SK-N-SH (cell line): ENCODE measurements at regions not wholly inside any gene's neighbourhood (a gene's known extent, or its start where the extent isn't known, plus 50 kb on each side); places are given as distances from the start of the nearest gene placed in this dataset.

ENCODE experiments used
- CTCF ChIA-PET: fragments of 300-600, 350-600 bp; formaldehyde crosslinking; extraction: SDS; loops from one replicate; lab custom pipeline; 2021; lab: Yijun Ruan, JAX
- POLR2A ChIA-PET: fragments of 350-600 bp; sonication (Branson Sonifier 250); formaldehyde crosslinking; extraction: SDS; loops from one replicate; lab custom pipeline; 2020; ENCODE audit warnings: antibody characterized with exemption, inconsistent platforms; lab: Yijun Ruan, JAX
- DNase-seq: peaks from one replicate; pipeline ENCODE4 v3.0.0; 2012
- H2AFZ ChIP-seq: fragments of 200-600 bp; sonication (generic); 2 replicates; pipeline ENCODE4 v1.8.1; 2016; ENCODE audit warnings: antibody characterized with exemption, mild to moderate bottlenecking, low read depth
- H3F3A ChIP-seq: fragments of 200-600 bp; sonication (generic); replicated peaks from 2 replicates; pipeline ENCODE3; 2016; ENCODE audit warnings: antibody characterized with exemption, mild to moderate bottlenecking; ENCODE audit not compliant: insufficient read depth
- H3K27ac ChIP-seq, 2 experiments: fragments of 200-500 bp in 1 of 2; fragments of 200-600 bp in 1 of 2; sonication (Bioruptor generic) in 1 of 2; sonication (generic), shearing (Covaris generic) in 1 of 2; 2 replicates each; pipeline versions ENCODE4 v1.5.1 to v1.6.1; 2014 to 2016; ENCODE audit warnings: low read depth in 2 of 2, inconsistent platforms in 1 of 2, low read length in 1 of 2, mild to moderate bottlenecking in 1 of 2, mixed read lengths in 1 of 2
- H3K27me3 ChIP-seq: fragments of 200-600 bp; sonication (generic), shearing (Covaris generic); 2 replicates; pipeline ENCODE4 v1.6.1; 2016; ENCODE audit warnings: mixed run types; ENCODE audit not compliant: insufficient read depth
- H3K36me3 ChIP-seq, 2 experiments: fragments of 200-500 bp in 1 of 2; fragments of 200-600 bp in 1 of 2; sonication (Bioruptor generic) in 1 of 2; sonication (generic) in 1 of 2; replicated peaks in 1 of 2; 2 replicates each; pipeline versions ENCODE3 to v1.5.1; 2014 to 2016; ENCODE audit warnings: low read length in 1 of 2, mild to moderate bottlenecking in 1 of 2; ENCODE audit not compliant: insufficient read depth in 2 of 2, control insufficient read depth in 1 of 2
- H3K4me1 ChIP-seq, 2 experiments: fragments of 200-500 bp in 1 of 2; fragments of 200-600 bp in 1 of 2; sonication (Bioruptor generic) in 1 of 2; sonication (generic), shearing (Covaris generic) in 1 of 2; 2 replicates each; pipeline versions ENCODE4 v1.5.1 to v1.6.1; 2014 to 2016; ENCODE audit warnings: low read depth in 1 of 2, low read length in 1 of 2, mixed run types in 1 of 2; ENCODE audit not compliant: insufficient read depth in 2 of 2, control insufficient read depth in 1 of 2
- H3K4me2 ChIP-seq: fragments of 200-600 bp; sonication (generic), shearing (Covaris generic); 2 replicates; pipeline ENCODE4 v1.6.1; 2017; ENCODE audit warnings: mixed run types
- H3K4me3 ChIP-seq, 2 experiments: fragments of 200-500 bp in 1 of 2; fragments of 200-600 bp in 1 of 2; sonication (Bioruptor generic) in 1 of 2; sonication (generic), shearing (Covaris generic) in 1 of 2; 2 replicates each; pipeline versions ENCODE4 v1.5.1 to v1.8.1; 2014 to 2016; ENCODE audit warnings: low read depth in 2 of 2, inconsistent platforms in 1 of 2, low read length in 1 of 2, mild to moderate bottlenecking in 1 of 2, mixed read lengths in 1 of 2, moderate library complexity in 1 of 2
- H3K79me2 ChIP-seq: fragments of 200-600 bp; sonication (generic); 2 replicates; pipeline ENCODE4 v1.8.1; 2017; ENCODE audit warnings: mild to moderate bottlenecking; ENCODE audit not compliant: insufficient read depth
- H3K9ac ChIP-seq: fragments of 200-600 bp; sonication (generic); 2 replicates; pipeline ENCODE4 v1.6.1; 2017; ENCODE audit warnings: mixed run types
- H3K9me2 ChIP-seq: fragments of 200-600 bp; sonication (generic); 2 replicates; pipeline ENCODE4 v1.6.1; 2017; ENCODE audit warnings: mixed run types
- H3K9me3 ChIP-seq: fragments of 200-600 bp; sonication (generic); 2 replicates; pipeline ENCODE4 v1.6.1; 2017; ENCODE audit warnings: mixed run types, mild to moderate bottlenecking, moderate library complexity
- H4K20me1 ChIP-seq: fragments of 200-600 bp; sonication (generic); 2 replicates; pipeline ENCODE4 v1.6.1; 2017; ENCODE audit warnings: mild to moderate bottlenecking, mixed run types; ENCODE audit not compliant: insufficient read depth
- CTCF ChIP-seq: fragments of 200-600 bp; sonication (generic); IDR thresholded peaks from 2 replicates; pipeline ENCODE4 v1.6.1; 2017; ENCODE audit warnings: antibody characterized with exemption, mild to moderate bottlenecking, moderate library complexity
- EP300 ChIP-seq, 2 experiments: IDR thresholded peaks; 2 replicates each; pipeline versions ENCODE4 v1.4.0 to v1.6.1; 2012; ENCODE audit warnings: borderline replicate concordance in 1 of 2, low read depth in 1 of 2, low read length in 1 of 2
- EZH2phosphoT487 ChIP-seq: fragments of 200-600 bp; sonication (generic); IDR thresholded peaks from 2 replicates; pipeline ENCODE4 v1.6.1; 2017; ENCODE audit warnings: low read depth, mixed run types, mild to moderate bottlenecking, antibody characterized with exemption, moderate library complexity, borderline replicate concordance
- FOSL2 ChIP-seq: IDR thresholded peaks from 2 replicates; pipeline ENCODE4 v1.4.0; 2012; ENCODE audit warnings: low read depth, mild to moderate bottlenecking, moderate library complexity, borderline replicate concordance
- GATA2 ChIP-seq: sonication (generic); formaldehyde crosslinking; IDR thresholded peaks from 2 replicates; pipeline ENCODE4 v1.5.0; 2020; ENCODE audit warnings: mild to moderate bottlenecking, missing genetic modification reagents
- JUND ChIP-seq: IDR thresholded peaks from 2 replicates; pipeline ENCODE4 v1.4.0; 2012
- MXI1 ChIP-seq: IDR thresholded peaks from 2 replicates; pipeline ENCODE4 v1.6.1; 2012; ENCODE audit warnings: mild to moderate bottlenecking, low read depth, low read length, improper control_type of control experiment
- NFIC ChIP-seq: IDR thresholded peaks from 2 replicates; pipeline ENCODE4 v1.4.0; 2012; ENCODE audit warnings: borderline replicate concordance
- POLR2AphosphoS5 ChIP-seq: IDR thresholded peaks from 2 replicates; pipeline ENCODE4 v1.6.1; 2012; ENCODE audit warnings: low read depth, low read length
- RCOR1 ChIP-seq: fragments of 150-350 bp; IDR thresholded peaks from 2 replicates; pipeline ENCODE4 v1.6.1; 2017; ENCODE audit warnings: antibody characterized with exemption, low read length
- TCF12 ChIP-seq: IDR thresholded peaks from 2 replicates; pipeline ENCODE4 v1.4.0; 2012
- USF1 ChIP-seq: IDR thresholded peaks from 2 replicates; pipeline ENCODE4 v1.4.0; 2012; ENCODE audit warnings: low read depth, borderline replicate concordance
- YY1 ChIP-seq: IDR thresholded peaks from 2 replicates; pipeline ENCODE4 v1.4.0; 2012; ENCODE audit warnings: low read depth, mild to moderate bottlenecking
- ZBTB33 ChIP-seq: IDR thresholded peaks from 2 replicates; pipeline ENCODE4 v1.4.0; 2012; ENCODE audit warnings: low read depth, borderline replicate concordance
- WGBS: methylation state at CpG from one replicate; pipeline ENCODE4 v1.1.6; 2017; ENCODE audit warnings: low lambda C conversion rate; 5-methylcytosine and 5-hydroxymethylcytosine counted together

- TF ChIP-seq CTCF (no peak), NFIC (no peak), EP300 (IDR thresholded peaks at IDR 0.05; ENCODE audit: borderline replicate concordance in 1 of 2, low read depth in 1 of 2, low read length in 1 of 2) (no peak), FOSL2 (no peak), USF1 (no peak), JUND (no peak), MXI1 (no peak), EZH2phosphoT487 (no peak), ZBTB33 (no peak)
- TF ChIP-seq, all 33 proteins: peak for 0
These were observed 382.5 kb upstream of the PRKCQ start (continued) for GRCh38 chr10:6962576-6962975.

GRCh38 chr10:6958711-6959110 is 378.6 kb upstream of the PRKCQ start:
- no peak for TF ChIP-seq POLR2AphosphoS5
- no peak for TF ChIP-seq TCF12
- ChIA-PET CTCF (no interaction called here), POLR2A (no interaction called here)
- no peaks in the 10 kb centered on the region for H3F3A ChIP-seq
- H4K20me1 ChIP-seq: no peaks in the 10 kb centered on the region
- no peaks in the 10 kb centered on the region for H3K36me3 ChIP-seq
- no peak for DNase-seq
- H3K79me2 ChIP-seq: no peaks in the 10 kb centered on the region
- 30% methylated on average over 1 of the region's 1 CpG for WGBS
- H3K27ac ChIP-seq: no peak overlapping the region
- no peak overlapping the region for H3K4me3 ChIP-seq
- no peak overlapping the region for H2AFZ ChIP-seq
- no peaks in the 10 kb centered on the region for H3K9me2 ChIP-seq
- no peaks in the 10 kb centered on the region for H3K4me1 ChIP-seq
- H3K9ac ChIP-seq: no peak overlapping the region
- H3K9me3 ChIP-seq: no peaks in the 10 kb centered on the region
- H3K4me2 ChIP-seq: no peak overlapping the region
- no peaks in the 10 kb centered on the region for H3K27me3 ChIP-seq

- Histone ChIP-seq H3K4me1 (no peaks in the 10 kb centered on the region; a peak in 1 of 4 replicates), H3K36me3 (no peaks in the 10 kb centered on the region), H2AFZ (no peak overlapping the region), H3K9ac (no peak overlapping the region), H3K9me2 (no peaks in the 10 kb centered on the region), H3K27ac (no peak overlapping the region), H3K79me2 (no peaks in the 10 kb centered on the region), H3K4me2 (no peak overlapping the region), H3F3A (no peaks in the 10 kb centered on the region), H3K4me3 (no peak overlapping the region), H4K20me1 (no peaks in the 10 kb centered on the region), H3K27me3 (no peaks in the 10 kb centered on the region), H3K9me3 (no peaks in the 10 kb centered on the region)
- WGBS: 35% methylated on average over 1 of the region's 1 CpG
- ChIA-PET POLR2A (no interaction called here), CTCF (no interaction called here)
- TF ChIP-seq USF1 (no peak), EZH2phosphoT487 (no peak), RCOR1 (no peak), GATA2 (CRISPR knock-in tag) (no peak), YY1 (no peak), MXI1 (no peak)
- no peak for DNase-seq
These were observed 378.2 kb upstream of the PRKCQ start for GRCh38 chr10:6958254-6958653.
